HL-60 (cell line): ENCODE measurements at regions not wholly inside any gene's neighbourhood (a gene's known extent, or its start where the extent isn't known, plus 50 kb on each side); places are given as distances from the start of the nearest gene placed in this dataset.

Source experiments
- CTCF ChIP-seq: IDR thresholded peaks from one replicate; pipeline ENCODE4 v1.5.1; 2011; ENCODE audit warnings: low read length, control low read depth, inconsistent platforms; ENCODE audit not compliant: insufficient read depth
- POLR2AphosphoS5 ChIP-seq: IDR thresholded peaks from 2 replicates; pipeline ENCODE4 v1.6.1; 2012; ENCODE audit warnings: low read depth
- TF ChIP-seq, protein P1 (sequence below): IDR thresholded peaks from 2 replicates; pipeline ENCODE4 v1.6.1; 2012; ENCODE audit warnings: low read depth; ENCODE audit not compliant: insufficient replicate concordance

DNA sequence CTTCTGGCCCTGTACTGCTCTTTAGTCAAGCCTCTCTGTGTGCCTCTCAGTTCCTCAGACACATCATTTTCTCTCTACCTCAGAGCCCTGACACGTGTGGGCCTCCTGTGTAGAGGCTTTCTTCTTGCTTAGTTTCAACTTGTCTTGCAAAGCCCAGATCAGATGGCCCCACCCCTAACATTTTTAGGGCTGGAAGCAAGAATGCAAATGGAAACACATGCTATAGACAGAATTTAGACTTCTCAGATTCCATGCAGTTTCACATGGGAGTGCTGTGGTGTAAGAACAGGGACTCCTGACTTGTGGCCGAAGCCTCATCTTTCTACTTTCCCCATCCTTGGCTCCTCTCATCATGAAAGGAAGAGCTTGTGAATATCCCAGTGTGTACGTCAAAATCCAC is 350.7 kb downstream of the DCHS2 start:
- TF ChIP-seq CTCF (no peak), POLR2AphosphoS5 (no peak)
- TF ChIP-seq, protein P1, sequence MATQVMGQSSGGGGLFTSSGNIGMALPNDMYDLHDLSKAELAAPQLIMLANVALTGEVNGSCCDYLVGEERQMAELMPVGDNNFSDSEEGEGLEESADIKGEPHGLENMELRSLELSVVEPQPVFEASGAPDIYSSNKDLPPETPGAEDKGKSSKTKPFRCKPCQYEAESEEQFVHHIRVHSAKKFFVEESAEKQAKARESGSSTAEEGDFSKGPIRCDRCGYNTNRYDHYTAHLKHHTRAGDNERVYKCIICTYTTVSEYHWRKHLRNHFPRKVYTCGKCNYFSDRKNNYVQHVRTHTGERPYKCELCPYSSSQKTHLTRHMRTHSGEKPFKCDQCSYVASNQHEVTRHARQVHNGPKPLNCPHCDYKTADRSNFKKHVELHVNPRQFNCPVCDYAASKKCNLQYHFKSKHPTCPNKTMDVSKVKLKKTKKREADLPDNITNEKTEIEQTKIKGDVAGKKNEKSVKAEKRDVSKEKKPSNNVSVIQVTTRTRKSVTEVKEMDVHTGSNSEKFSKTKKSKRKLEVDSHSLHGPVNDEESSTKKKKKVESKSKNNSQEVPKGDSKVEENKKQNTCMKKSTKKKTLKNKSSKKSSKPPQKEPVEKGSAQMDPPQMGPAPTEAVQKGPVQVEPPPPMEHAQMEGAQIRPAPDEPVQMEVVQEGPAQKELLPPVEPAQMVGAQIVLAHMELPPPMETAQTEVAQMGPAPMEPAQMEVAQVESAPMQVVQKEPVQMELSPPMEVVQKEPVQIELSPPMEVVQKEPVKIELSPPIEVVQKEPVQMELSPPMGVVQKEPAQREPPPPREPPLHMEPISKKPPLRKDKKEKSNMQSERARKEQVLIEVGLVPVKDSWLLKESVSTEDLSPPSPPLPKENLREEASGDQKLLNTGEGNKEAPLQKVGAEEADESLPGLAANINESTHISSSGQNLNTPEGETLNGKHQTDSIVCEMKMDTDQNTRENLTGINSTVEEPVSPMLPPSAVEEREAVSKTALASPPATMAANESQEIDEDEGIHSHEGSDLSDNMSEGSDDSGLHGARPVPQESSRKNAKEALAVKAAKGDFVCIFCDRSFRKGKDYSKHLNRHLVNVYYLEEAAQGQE: no peak
